ENCODE measurements at regions not wholly inside any gene's neighbourhood (a gene's known extent, or its start where the extent isn't known, plus 50 kb on each side); places are given as distances from the start of the nearest gene placed in this dataset.

GRCh38 chr3:38949994-38950393 lies 101.8 kb downstream of the SCN11A start:
- CTCF ChIA-PET (ENCODE audit: low intra/inter-chr PET ratio, low total read pairs), result no interaction called here
- H3K79me2 ChIP-seq (ENCODE audit: insufficient read depth, low read length), result no peaks in the 10 kb centered on the region
- H4K20me1 ChIP-seq (ENCODE audit: insufficient read depth, low read length), result no peaks in the 10 kb centered on the region
- H3K36me3 ChIP-seq (replicated peaks in 1 of 2; ENCODE audit: control insufficient read depth in 1 of 2, insufficient read depth in 2 of 2, low read length in 2 of 2), result no peaks in the 10 kb centered on the region
- H3K27me3 ChIP-seq (ENCODE audit: control insufficient read depth in 1 of 2, insufficient read depth in 2 of 2, low read length in 2 of 2), result no peaks in the 10 kb centered on the region; a peak in 2 of 5 replicates
- no peak overlapping the region for H2AFZ ChIP-seq (ENCODE audit: low read length)
- no peak for FAIRE-seq
- ATAC-seq, result no peak
- H3K4me2 ChIP-seq (ENCODE audit: low read depth, low read length), result no peak overlapping the region
- POLR2A ChIA-PET, result no interaction called here
- in situ Hi-C loops (cut with HindIII; ENCODE audit: extremely low pct_ligation_motif_present, low pct_unique_long_range_greater_than_20kb) (no loop called here), intact Hi-C loops (cut with micrococcal nuclease; ENCODE audit: unreplicated experiment) (no loop called here)
- no peaks in the 10 kb centered on the region for H3K4me1 ChIP-seq (ENCODE audit: insufficient read depth, low read length)
- WGBS (ENCODE audit: low lambda C conversion rate), result 68% methylated on average over 7 of the region's 9 CpGs
- H3K9me3 ChIP-seq (ENCODE audit: low read length), result no peaks in the 10 kb centered on the region
- no peak overlapping the region for H3K4me3 ChIP-seq (replicated peaks in 1 of 3; ENCODE audit: insufficient read depth in 1 of 3, low read depth in 2 of 3, low read length in 3 of 3)
- H3K9ac ChIP-seq (ENCODE audit: insufficient read depth, low read depth, low read length), result no peak overlapping the region
- no TSS peak for BruUV-seq (replicated peaks)
- no peak for DNase-seq (ENCODE audit: low spot score)
- no peak overlapping the region for H3K27ac ChIP-seq (ENCODE audit: extremely low read length, insufficient read depth, low read length)
- TF ChIP-seq HNF4A (CRISPR knock-in tag; IDR thresholded peaks at IDR 0.05) (no peak), ATAD3A (CRISPR knock-in tag; IDR thresholded peaks at IDR 0.05) (no peak), ZNF891 (CRISPR knock-in tag; IDR thresholded peaks at IDR 0.05) (no peak), KIAA2018 (CRISPR knock-in tag; IDR thresholded peaks at IDR 0.05; ENCODE audit: borderline replicate concordance) (no peak), STAT5B (CRISPR knock-in tag; IDR thresholded peaks at IDR 0.05) (no peak), ZNF792 (CRISPR knock-in tag; IDR thresholded peaks at IDR 0.05) (no peak), DMAP1 (CRISPR knock-in tag; IDR thresholded peaks at IDR 0.05) (no peak), SKI (IDR thresholded peaks at IDR 0.05; ENCODE audit: partially characterized antibody) (no peak), ZBTB44 (CRISPR knock-in tag; IDR thresholded peaks at IDR 0.05) (no peak), ZNF33A (CRISPR knock-in tag; IDR thresholded peaks at IDR 0.05; ENCODE audit: borderline replicate concordance) (no peak), ZZZ3 (CRISPR knock-in tag; IDR thresholded peaks at IDR 0.05; ENCODE audit: borderline replicate concordance) (no peak), THAP11 (CRISPR knock-in tag; IDR thresholded peaks at IDR 0.05) (no peak), ZSCAN9 (CRISPR knock-in tag; IDR thresholded peaks at IDR 0.05; ENCODE audit: borderline replicate concordance) (no peak)
- TF ChIP-seq, protein P1, sequence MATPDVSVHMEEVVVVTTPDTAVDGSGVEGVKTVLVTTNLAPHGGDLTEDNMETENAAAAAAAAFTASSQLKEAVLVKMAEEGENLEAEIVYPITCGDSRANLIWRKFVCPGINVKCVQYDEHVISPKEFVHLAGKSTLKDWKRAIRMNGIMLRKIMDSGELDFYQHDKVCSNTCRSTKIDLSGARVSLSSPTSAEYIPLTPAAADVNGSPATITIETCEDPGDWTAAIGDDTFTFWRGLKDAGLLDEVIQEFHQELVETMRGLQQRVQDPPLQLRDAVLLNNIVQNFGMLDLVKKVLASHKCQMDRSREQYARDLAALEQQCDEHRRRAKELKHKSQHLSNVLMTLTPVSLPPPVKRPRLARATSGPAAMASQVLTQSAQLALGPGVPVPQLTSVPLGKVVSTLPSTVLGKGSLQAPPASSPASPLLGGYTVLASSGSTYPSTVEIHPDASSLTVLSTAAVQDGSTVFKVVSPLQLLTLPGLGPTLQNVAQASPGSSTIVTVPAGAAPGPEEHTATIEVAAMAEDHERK (CRISPR knock-in tag; IDR thresholded peaks at IDR 0.05; ENCODE audit: low read depth), result no peak
- TF ChIP-seq, protein P2, sequence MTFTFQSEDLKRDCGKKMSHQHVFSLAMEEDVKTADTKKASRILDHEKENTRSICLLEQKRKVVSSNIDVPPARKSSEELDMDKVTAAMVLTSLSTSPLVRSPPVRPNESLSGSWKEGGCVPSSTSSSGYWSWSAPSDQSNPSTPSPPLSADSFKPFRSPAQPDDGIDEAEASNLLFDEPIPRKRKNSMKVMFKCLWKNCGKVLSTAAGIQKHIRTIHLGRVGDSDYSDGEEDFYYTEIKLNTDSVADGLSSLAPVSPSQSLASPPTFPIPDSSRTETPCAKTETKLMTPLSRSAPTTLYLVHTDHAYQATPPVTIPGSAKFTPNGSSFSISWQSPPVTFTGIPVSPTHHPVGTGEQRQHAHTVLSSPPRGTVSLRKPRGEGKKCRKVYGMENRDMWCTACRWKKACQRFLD (CRISPR knock-in tag; IDR thresholded peaks at IDR 0.05; ENCODE audit: borderline replicate concordance), result no peak
